H9 (cell line): ENCODE measurements at regions not wholly inside any gene's neighbourhood (a gene's known extent, or its start where the extent isn't known, plus 50 kb on each side); places are given as distances from the start of the nearest gene placed in this dataset.

Experiments used
- DNase-seq: peaks from one replicate; pipeline ENCODE4 v3.0.0-alpha.2; 2017
- H2AFZ ChIP-seq: one replicate; pipeline ENCODE4 v1.6.1; 2013; ENCODE audit warnings: mild to moderate bottlenecking, low read length, control low read depth, moderate library complexity
- H2AK5ac ChIP-seq: 2 replicates; pipeline ENCODE4 v1.6.1; 2013; ENCODE audit warnings: low read length, control low read depth, mixed read lengths; ENCODE audit not compliant: insufficient read length
- H2BK120ac ChIP-seq: one replicate; pipeline ENCODE4 v1.6.1; 2013; ENCODE audit warnings: low read depth, mild to moderate bottlenecking, low read length, control low read depth, inconsistent platforms; ENCODE audit not compliant: poor library complexity, severe bottlenecking
- H2BK12ac ChIP-seq: 2 replicates; pipeline ENCODE4 v1.6.1; 2013; ENCODE audit warnings: low read length, control low read depth, mixed read lengths, low read depth; ENCODE audit not compliant: insufficient read length
- H2BK15ac ChIP-seq: 2 replicates; pipeline ENCODE4 v1.6.1; 2013; ENCODE audit warnings: low read depth, low read length, control low read depth
- H2BK20ac ChIP-seq: one replicate; pipeline ENCODE4 v1.6.1; 2013; ENCODE audit warnings: low read depth, mild to moderate bottlenecking, low read length, control low read depth, inconsistent platforms; ENCODE audit not compliant: poor library complexity, severe bottlenecking
- H2BK5ac ChIP-seq: 2 replicates; pipeline ENCODE4 v1.6.1; 2013; ENCODE audit warnings: low read length, control low read depth, mixed read lengths; ENCODE audit not compliant: insufficient read length
- H3K14ac ChIP-seq: 2 replicates; pipeline ENCODE4 v1.6.1; 2013; ENCODE audit warnings: low read length, control low read depth; ENCODE audit not compliant: insufficient read depth
- H3K18ac ChIP-seq: 2 replicates; pipeline ENCODE4 v1.6.1; 2013; ENCODE audit warnings: low read depth, mild to moderate bottlenecking, mixed read lengths, low read length, control low read depth; ENCODE audit not compliant: insufficient read length
- H3K23ac ChIP-seq: 2 replicates; pipeline ENCODE4 v1.6.1; 2013; ENCODE audit warnings: low read length, control low read depth, mixed read lengths, low read depth; ENCODE audit not compliant: insufficient read length
- H3K23me2 ChIP-seq: 2 replicates; pipeline ENCODE4 v1.6.1; 2013; ENCODE audit warnings: low read depth, mild to moderate bottlenecking, mixed read lengths, low read length, control low read depth; ENCODE audit not compliant: insufficient read length, poor library complexity, severe bottlenecking
- H3K27ac ChIP-seq: 2 replicates; pipeline ENCODE4 v1.5.1; 2013; ENCODE audit warnings: low read length, control low read depth, mixed read lengths, low read depth; ENCODE audit not compliant: insufficient read length
- H3K27me3 ChIP-seq: 2 replicates; pipeline ENCODE4 v1.6.1; 2013; ENCODE audit warnings: low read length, control low read depth, inconsistent platforms; ENCODE audit not compliant: insufficient read depth
- H3K4ac ChIP-seq: 2 replicates; pipeline ENCODE4 v1.6.1; 2013; ENCODE audit warnings: low read depth, mild to moderate bottlenecking, control low read depth, inconsistent platforms, low read length, moderate library complexity
- H3K4me1 ChIP-seq: 2 replicates; pipeline ENCODE4 v1.6.1; 2013; ENCODE audit warnings: low read length, control low read depth, inconsistent platforms; ENCODE audit not compliant: insufficient read depth
- H3K4me2 ChIP-seq: 2 replicates; pipeline ENCODE4 v1.6.1; 2013; ENCODE audit warnings: low read length, control low read depth, mixed read lengths; ENCODE audit not compliant: insufficient read length, insufficient read depth
- H3K56ac ChIP-seq: 2 replicates; pipeline ENCODE4 v1.6.1; 2013; ENCODE audit warnings: low read depth, mild to moderate bottlenecking, mixed read lengths, low read length, control low read depth; ENCODE audit not compliant: insufficient read length
- H3K79me1 ChIP-seq: 2 replicates; pipeline ENCODE4 v1.6.1; 2013; ENCODE audit warnings: low read depth, mild to moderate bottlenecking, moderate library complexity, low read length, control low read depth, inconsistent platforms; ENCODE audit not compliant: insufficient read depth, poor library complexity, severe bottlenecking
- H3K79me2 ChIP-seq: 2 replicates; pipeline ENCODE4 v1.6.1; 2013; ENCODE audit warnings: low read length, control low read depth, inconsistent platforms; ENCODE audit not compliant: insufficient read depth
- H3K9ac ChIP-seq: 2 replicates; pipeline ENCODE4 v1.6.1; 2013; ENCODE audit warnings: low read length, control low read depth, mixed read lengths; ENCODE audit not compliant: insufficient read length; ENCODE audit errors: extremely low read depth
- H3K9me3 ChIP-seq: one replicate; pipeline ENCODE4 v1.6.1; 2013; ENCODE audit warnings: low read depth, low read length, inconsistent platforms; ENCODE audit not compliant: control insufficient read depth
- H3T11ph ChIP-seq: one replicate; pipeline ENCODE4 v1.6.1; 2013; ENCODE audit warnings: mild to moderate bottlenecking, low read length, control low read depth, inconsistent platforms
- H4K20me1 ChIP-seq: one replicate; pipeline ENCODE4 v1.6.1; 2013; ENCODE audit not compliant: control insufficient read depth, insufficient read length, insufficient read depth
- H4K5ac ChIP-seq: 2 replicates; pipeline ENCODE4 v1.6.1; 2013; ENCODE audit warnings: low read depth, mild to moderate bottlenecking, mixed read lengths, low read length, control low read depth; ENCODE audit not compliant: insufficient read length
- H4K8ac ChIP-seq: replicated peaks from 2 replicates; pipeline ENCODE4 v1.6.1; 2013; ENCODE audit warnings: low read length, control low read depth, mixed read lengths, low read depth; ENCODE audit not compliant: insufficient read length
- H4K91ac ChIP-seq: 2 replicates; pipeline ENCODE4 v1.6.1; 2013; ENCODE audit warnings: low read depth, mild to moderate bottlenecking, moderate library complexity, mixed read lengths, low read length, control low read depth; ENCODE audit not compliant: insufficient read length
- H3K27ac Mint-ChIP-seq, 3 experiments: 2 replicates in 2 of 3; 3 replicates in 1 of 3; pipeline ENCODE4 v1.8.0; 2020 to 2021; ENCODE audit warnings: mixed read lengths in 3 of 3, mild to moderate bottlenecking in 1 of 3, moderate library complexity in 1 of 3
- H3K27me3 Mint-ChIP-seq: 2 replicates; pipeline ENCODE4 v1.8.0; 2021; ENCODE audit warnings: low read depth, mild to moderate bottlenecking, moderate library complexity, mixed read lengths
- H3K36me3 Mint-ChIP-seq, 3 experiments: 2 replicates in 2 of 3; 3 replicates in 1 of 3; pipeline ENCODE4 v1.8.0; 2020 to 2021; ENCODE audit warnings: low read depth in 3 of 3, mixed read lengths in 3 of 3; ENCODE audit not compliant: insufficient read depth in 1 of 3
- H3K4me1 Mint-ChIP-seq, 2 experiments: 2 replicates each; pipeline ENCODE4 v1.8.0; 2020; ENCODE audit warnings: mixed read lengths in 2 of 2
- H3K4me3 Mint-ChIP-seq, 2 experiments: 2 replicates in 1 of 2; 3 replicates in 1 of 2; pipeline ENCODE4 v1.8.0; 2020 to 2021; ENCODE audit warnings: mild to moderate bottlenecking in 2 of 2, mixed read lengths in 2 of 2, moderate library complexity in 1 of 2
- H3K9me3 Mint-ChIP-seq, 2 experiments: 2 replicates in 1 of 2; 3 replicates in 1 of 2; pipeline ENCODE4 v1.8.0; 2020; ENCODE audit warnings: mild to moderate bottlenecking in 2 of 2, mixed read lengths in 2 of 2, moderate library complexity in 1 of 2
- CTCF ChIP-seq: fragments of 200-600 bp; sonication (generic); conservative IDR thresholded peaks from 3 replicates; pipeline ENCODE4 v1.8.0; 2021; ENCODE audit warnings: antibody characterized with exemption, mild to moderate bottlenecking
- WGBS: extraction: QIAGEN DNeasy Blood & Tissue Kit; methylation state at CpG from one replicate; pipeline ENCODE4 v1.1.7; 2013; ENCODE audit warnings: missing lambda C conversion rate, low lambda C conversion rate, mixed read lengths; ENCODE audit not compliant: insufficient read length; ENCODE audit errors: extremely low coverage; 5-methylcytosine and 5-hydroxymethylcytosine counted together

GRCh38 chr15:98288091-98288590 lies 327.6 kb downstream of the ARRDC4 start:
- H2BK15ac ChIP-seq = no peak overlapping the region
- H3K23me2 ChIP-seq = peaks cover 4% of the 10 kb centered on the region
- Mint-ChIP-seq H3K9me3 (no peaks in the 10 kb centered on the region), H3K27me3 (peaks cover 11% of the 10 kb centered on the region), H3K4me3 (no peak overlapping the region), H3K4me1 (peaks cover 1 to 2% of the 10 kb centered on the region in 2 experiments), H3K27ac (no peak overlapping the region), H3K36me3 (no peaks in the 10 kb centered on the region)
- H4K8ac ChIP-seq = no peak overlapping the region
- no peak overlapping the region for H3K9ac ChIP-seq
- H2BK5ac ChIP-seq = no peak overlapping the region
- no peak overlapping the region for H2BK120ac ChIP-seq
- no peak overlapping the region for H3K4me2 ChIP-seq
- H4K91ac ChIP-seq = no peak overlapping the region
- no peak overlapping the region for H4K5ac ChIP-seq
- H2AFZ ChIP-seq = no peak overlapping the region
- no peak overlapping the region for H2AK5ac ChIP-seq
- no peak for TF ChIP-seq CTCF
- H3K4ac ChIP-seq = no peak overlapping the region
- H3K79me2 ChIP-seq = no peaks in the 10 kb centered on the region
- no peak overlapping the region for H2BK12ac ChIP-seq
- H2BK20ac ChIP-seq = no peak overlapping the region
- no peak overlapping the region for H3K18ac ChIP-seq
- H3K4me1 ChIP-seq = no peaks in the 10 kb centered on the region
- H3K27ac ChIP-seq = no peak overlapping the region
- WGBS = no CpG with 5 or more reads among the region's 11 CpGs
- no peaks in the 10 kb centered on the region for H3K9me3 ChIP-seq
- DNase-seq = no peak
- H3K23ac ChIP-seq = no peak overlapping the region
- no peaks in the 10 kb centered on the region; the same call in 1 of the 2 replicates for H3K27me3 ChIP-seq
- H4K20me1 ChIP-seq = no peaks in the 10 kb centered on the region
- no peak overlapping the region for H3K56ac ChIP-seq
- H3K79me1 ChIP-seq = no peaks in the 10 kb centered on the region
- H3K14ac ChIP-seq = no peak overlapping the region
- H3T11ph ChIP-seq = no peak overlapping the region
